H9 (cell line): ENCODE measurements at regions not wholly inside any gene's neighbourhood (a gene's known extent, or its start where the extent isn't known, plus 50 kb on each side); places are given as distances from the start of the nearest gene placed in this dataset.

Experiments
- DNase-seq: peaks from one replicate; pipeline ENCODE4 v3.0.0-alpha.2; 2017
- H2AFZ ChIP-seq: one replicate; pipeline ENCODE4 v1.6.1; 2013; ENCODE audit warnings: mild to moderate bottlenecking, low read length, control low read depth, moderate library complexity
- H2AK5ac ChIP-seq: 2 replicates; pipeline ENCODE4 v1.6.1; 2013; ENCODE audit warnings: low read length, control low read depth, mixed read lengths; ENCODE audit not compliant: insufficient read length
- H2BK120ac ChIP-seq: one replicate; pipeline ENCODE4 v1.6.1; 2013; ENCODE audit warnings: low read depth, mild to moderate bottlenecking, low read length, control low read depth, inconsistent platforms; ENCODE audit not compliant: poor library complexity, severe bottlenecking
- H2BK12ac ChIP-seq: 2 replicates; pipeline ENCODE4 v1.6.1; 2013; ENCODE audit warnings: low read length, control low read depth, mixed read lengths, low read depth; ENCODE audit not compliant: insufficient read length
- H2BK15ac ChIP-seq: 2 replicates; pipeline ENCODE4 v1.6.1; 2013; ENCODE audit warnings: low read depth, low read length, control low read depth
- H2BK20ac ChIP-seq: one replicate; pipeline ENCODE4 v1.6.1; 2013; ENCODE audit warnings: low read depth, mild to moderate bottlenecking, low read length, control low read depth, inconsistent platforms; ENCODE audit not compliant: poor library complexity, severe bottlenecking
- H2BK5ac ChIP-seq: 2 replicates; pipeline ENCODE4 v1.6.1; 2013; ENCODE audit warnings: low read length, control low read depth, mixed read lengths; ENCODE audit not compliant: insufficient read length
- H3K14ac ChIP-seq: 2 replicates; pipeline ENCODE4 v1.6.1; 2013; ENCODE audit warnings: low read length, control low read depth; ENCODE audit not compliant: insufficient read depth
- H3K18ac ChIP-seq: 2 replicates; pipeline ENCODE4 v1.6.1; 2013; ENCODE audit warnings: low read depth, mild to moderate bottlenecking, mixed read lengths, low read length, control low read depth; ENCODE audit not compliant: insufficient read length
- H3K23ac ChIP-seq: 2 replicates; pipeline ENCODE4 v1.6.1; 2013; ENCODE audit warnings: low read length, control low read depth, mixed read lengths, low read depth; ENCODE audit not compliant: insufficient read length
- H3K23me2 ChIP-seq: 2 replicates; pipeline ENCODE4 v1.6.1; 2013; ENCODE audit warnings: low read depth, mild to moderate bottlenecking, mixed read lengths, low read length, control low read depth; ENCODE audit not compliant: insufficient read length, poor library complexity, severe bottlenecking
- H3K27ac ChIP-seq: 2 replicates; pipeline ENCODE4 v1.5.1; 2013; ENCODE audit warnings: low read length, control low read depth, mixed read lengths, low read depth; ENCODE audit not compliant: insufficient read length
- H3K27me3 ChIP-seq: 2 replicates; pipeline ENCODE4 v1.6.1; 2013; ENCODE audit warnings: low read length, control low read depth, inconsistent platforms; ENCODE audit not compliant: insufficient read depth
- H3K4ac ChIP-seq: 2 replicates; pipeline ENCODE4 v1.6.1; 2013; ENCODE audit warnings: low read depth, mild to moderate bottlenecking, control low read depth, inconsistent platforms, low read length, moderate library complexity
- H3K4me1 ChIP-seq: 2 replicates; pipeline ENCODE4 v1.6.1; 2013; ENCODE audit warnings: low read length, control low read depth, inconsistent platforms; ENCODE audit not compliant: insufficient read depth
- H3K4me2 ChIP-seq: 2 replicates; pipeline ENCODE4 v1.6.1; 2013; ENCODE audit warnings: low read length, control low read depth, mixed read lengths; ENCODE audit not compliant: insufficient read length, insufficient read depth
- H3K56ac ChIP-seq: 2 replicates; pipeline ENCODE4 v1.6.1; 2013; ENCODE audit warnings: low read depth, mild to moderate bottlenecking, mixed read lengths, low read length, control low read depth; ENCODE audit not compliant: insufficient read length
- H3K79me1 ChIP-seq: 2 replicates; pipeline ENCODE4 v1.6.1; 2013; ENCODE audit warnings: low read depth, mild to moderate bottlenecking, moderate library complexity, low read length, control low read depth, inconsistent platforms; ENCODE audit not compliant: insufficient read depth, poor library complexity, severe bottlenecking
- H3K79me2 ChIP-seq: 2 replicates; pipeline ENCODE4 v1.6.1; 2013; ENCODE audit warnings: low read length, control low read depth, inconsistent platforms; ENCODE audit not compliant: insufficient read depth
- H3K9ac ChIP-seq: 2 replicates; pipeline ENCODE4 v1.6.1; 2013; ENCODE audit warnings: low read length, control low read depth, mixed read lengths; ENCODE audit not compliant: insufficient read length; ENCODE audit errors: extremely low read depth
- H3K9me3 ChIP-seq: one replicate; pipeline ENCODE4 v1.6.1; 2013; ENCODE audit warnings: low read depth, low read length, inconsistent platforms; ENCODE audit not compliant: control insufficient read depth
- H3T11ph ChIP-seq: one replicate; pipeline ENCODE4 v1.6.1; 2013; ENCODE audit warnings: mild to moderate bottlenecking, low read length, control low read depth, inconsistent platforms
- H4K20me1 ChIP-seq: one replicate; pipeline ENCODE4 v1.6.1; 2013; ENCODE audit not compliant: control insufficient read depth, insufficient read length, insufficient read depth
- H4K5ac ChIP-seq: 2 replicates; pipeline ENCODE4 v1.6.1; 2013; ENCODE audit warnings: low read depth, mild to moderate bottlenecking, mixed read lengths, low read length, control low read depth; ENCODE audit not compliant: insufficient read length
- H4K8ac ChIP-seq: replicated peaks from 2 replicates; pipeline ENCODE4 v1.6.1; 2013; ENCODE audit warnings: low read length, control low read depth, mixed read lengths, low read depth; ENCODE audit not compliant: insufficient read length
- H4K91ac ChIP-seq: 2 replicates; pipeline ENCODE4 v1.6.1; 2013; ENCODE audit warnings: low read depth, mild to moderate bottlenecking, moderate library complexity, mixed read lengths, low read length, control low read depth; ENCODE audit not compliant: insufficient read length
- H3K27ac Mint-ChIP-seq, 3 experiments: 2 replicates in 2 of 3; 3 replicates in 1 of 3; pipeline ENCODE4 v1.8.0; 2020 to 2021; ENCODE audit warnings: mixed read lengths in 3 of 3, mild to moderate bottlenecking in 1 of 3, moderate library complexity in 1 of 3
- H3K27me3 Mint-ChIP-seq: 2 replicates; pipeline ENCODE4 v1.8.0; 2021; ENCODE audit warnings: low read depth, mild to moderate bottlenecking, moderate library complexity, mixed read lengths
- H3K36me3 Mint-ChIP-seq, 3 experiments: 2 replicates in 2 of 3; 3 replicates in 1 of 3; pipeline ENCODE4 v1.8.0; 2020 to 2021; ENCODE audit warnings: low read depth in 3 of 3, mixed read lengths in 3 of 3; ENCODE audit not compliant: insufficient read depth in 1 of 3
- H3K4me1 Mint-ChIP-seq, 2 experiments: 2 replicates each; pipeline ENCODE4 v1.8.0; 2020; ENCODE audit warnings: mixed read lengths in 2 of 2
- H3K4me3 Mint-ChIP-seq, 2 experiments: 2 replicates in 1 of 2; 3 replicates in 1 of 2; pipeline ENCODE4 v1.8.0; 2020 to 2021; ENCODE audit warnings: mild to moderate bottlenecking in 2 of 2, mixed read lengths in 2 of 2, moderate library complexity in 1 of 2
- H3K9me3 Mint-ChIP-seq, 2 experiments: 2 replicates in 1 of 2; 3 replicates in 1 of 2; pipeline ENCODE4 v1.8.0; 2020; ENCODE audit warnings: mild to moderate bottlenecking in 2 of 2, mixed read lengths in 2 of 2, moderate library complexity in 1 of 2
- WGBS: extraction: QIAGEN DNeasy Blood & Tissue Kit; methylation state at CpG from one replicate; pipeline ENCODE4 v1.1.7; 2013; ENCODE audit warnings: missing lambda C conversion rate, low lambda C conversion rate, mixed read lengths; ENCODE audit not compliant: insufficient read length; ENCODE audit errors: extremely low coverage; 5-methylcytosine and 5-hydroxymethylcytosine counted together
- TF ChIP-seq, protein P1 (sequence below): fragments of 200-600 bp; sonication (generic); conservative IDR thresholded peaks from 3 replicates; pipeline ENCODE4 v1.8.0; 2021; ENCODE audit warnings: antibody characterized with exemption, mild to moderate bottlenecking

DNA sequence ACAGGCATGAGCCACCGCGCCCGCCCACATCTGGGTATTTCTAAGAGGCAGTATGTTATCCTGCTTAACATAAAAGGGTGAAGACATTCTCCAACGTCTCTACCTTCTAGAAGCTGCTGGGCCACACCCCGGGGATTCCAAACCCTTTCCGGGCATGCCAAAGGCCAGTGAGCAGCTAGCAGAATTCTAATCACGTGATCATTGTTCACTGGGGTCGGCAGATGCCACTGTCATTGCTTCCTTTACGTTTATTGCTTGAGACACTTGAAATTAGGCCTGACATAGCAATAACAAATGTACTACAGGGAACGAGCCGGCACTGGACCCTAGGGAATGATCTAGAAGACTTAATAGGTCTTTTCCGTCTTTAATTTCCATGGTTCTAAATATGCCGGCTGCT lies 141.2 kb upstream of the ZFHX3 start:
- Histone ChIP-seq H2BK15ac (no peak overlapping the region), H2BK120ac (no peak overlapping the region), H3K27ac (no peak overlapping the region), H3K23ac (no peak overlapping the region), H4K5ac (no peak overlapping the region), H3K4ac (no peak overlapping the region), H3T11ph (no peak overlapping the region), H2AFZ (no peak overlapping the region), H3K79me1 (no peaks in the 10 kb centered on the region), H3K79me2 (no peaks in the 10 kb centered on the region), H4K20me1 (no peaks in the 10 kb centered on the region), H2BK5ac (no peak overlapping the region), H3K14ac (no peak overlapping the region), H3K56ac (no peak overlapping the region), H3K9me3 (no peaks in the 10 kb centered on the region), H3K23me2 (no peaks in the 10 kb centered on the region), H2BK20ac (no peak overlapping the region), H3K18ac (no peak overlapping the region), H4K91ac (no peak overlapping the region), H2BK12ac (no peak overlapping the region), H3K27me3 (no peaks in the 10 kb centered on the region), H2AK5ac (no peak overlapping the region), H4K8ac (no peak overlapping the region), H3K4me2 (no peak overlapping the region), H3K9ac (no peak overlapping the region), H3K4me1 (no peaks in the 10 kb centered on the region)
- H3K4me3 Mint-ChIP-seq, result no peak overlapping the region
- peaks cover 2 to 6% of the 10 kb centered on the region in 2 experiments; a peak in 1 of 5 replicates for H3K9me3 Mint-ChIP-seq
- DNase-seq, result no peak
- H3K4me1 Mint-ChIP-seq, result peaks cover 0 to 12% of the 10 kb centered on the region in 2 experiments; a peak in 3 of 4 replicates
- H3K27ac Mint-ChIP-seq, result no peak overlapping the region
- peaks cover 37% of the 10 kb centered on the region for H3K27me3 Mint-ChIP-seq
- no peaks in the 10 kb centered on the region for H3K36me3 Mint-ChIP-seq
- TF ChIP-seq, protein P1, sequence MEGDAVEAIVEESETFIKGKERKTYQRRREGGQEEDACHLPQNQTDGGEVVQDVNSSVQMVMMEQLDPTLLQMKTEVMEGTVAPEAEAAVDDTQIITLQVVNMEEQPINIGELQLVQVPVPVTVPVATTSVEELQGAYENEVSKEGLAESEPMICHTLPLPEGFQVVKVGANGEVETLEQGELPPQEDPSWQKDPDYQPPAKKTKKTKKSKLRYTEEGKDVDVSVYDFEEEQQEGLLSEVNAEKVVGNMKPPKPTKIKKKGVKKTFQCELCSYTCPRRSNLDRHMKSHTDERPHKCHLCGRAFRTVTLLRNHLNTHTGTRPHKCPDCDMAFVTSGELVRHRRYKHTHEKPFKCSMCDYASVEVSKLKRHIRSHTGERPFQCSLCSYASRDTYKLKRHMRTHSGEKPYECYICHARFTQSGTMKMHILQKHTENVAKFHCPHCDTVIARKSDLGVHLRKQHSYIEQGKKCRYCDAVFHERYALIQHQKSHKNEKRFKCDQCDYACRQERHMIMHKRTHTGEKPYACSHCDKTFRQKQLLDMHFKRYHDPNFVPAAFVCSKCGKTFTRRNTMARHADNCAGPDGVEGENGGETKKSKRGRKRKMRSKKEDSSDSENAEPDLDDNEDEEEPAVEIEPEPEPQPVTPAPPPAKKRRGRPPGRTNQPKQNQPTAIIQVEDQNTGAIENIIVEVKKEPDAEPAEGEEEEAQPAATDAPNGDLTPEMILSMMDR, result no peak
- WGBS, result no CpG with 5 or more reads among the region's 13 CpGs
